ENCODE measurements at regions not wholly inside any gene's neighbourhood (a gene's known extent, or its start where the extent isn't known, plus 50 kb on each side); places are given as distances from the start of the nearest gene placed in this dataset.

DNA sequence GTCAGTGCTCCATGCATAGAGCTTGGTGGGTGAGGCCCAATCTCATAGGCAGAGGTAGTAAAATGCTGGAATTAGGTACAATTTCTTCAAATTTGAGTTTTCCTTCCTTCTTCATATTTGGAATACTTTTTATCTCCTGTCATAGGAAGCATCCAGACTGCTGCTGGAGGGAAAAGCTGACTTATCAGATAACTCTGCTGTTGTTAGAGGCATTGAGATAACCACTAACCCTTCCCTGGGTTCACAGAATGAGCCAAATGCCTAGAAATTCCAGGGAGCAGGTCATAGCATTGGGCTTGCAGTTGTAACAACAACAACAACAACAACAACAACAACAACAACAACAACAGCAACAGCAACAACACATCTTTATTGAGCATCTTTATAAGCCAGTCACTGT is 332.7 kb downstream of the PDCD6IP start:
- H3K27me3 Mint-ChIP-seq (ENCODE audit: low read depth), result no peaks in the 10 kb centered on the region
- no peak overlapping the region for H3K4me3 Mint-ChIP-seq (ENCODE audit: unreplicated experiment)
- no peak for DNase-seq (ENCODE audit: low spot score)

DNA sequence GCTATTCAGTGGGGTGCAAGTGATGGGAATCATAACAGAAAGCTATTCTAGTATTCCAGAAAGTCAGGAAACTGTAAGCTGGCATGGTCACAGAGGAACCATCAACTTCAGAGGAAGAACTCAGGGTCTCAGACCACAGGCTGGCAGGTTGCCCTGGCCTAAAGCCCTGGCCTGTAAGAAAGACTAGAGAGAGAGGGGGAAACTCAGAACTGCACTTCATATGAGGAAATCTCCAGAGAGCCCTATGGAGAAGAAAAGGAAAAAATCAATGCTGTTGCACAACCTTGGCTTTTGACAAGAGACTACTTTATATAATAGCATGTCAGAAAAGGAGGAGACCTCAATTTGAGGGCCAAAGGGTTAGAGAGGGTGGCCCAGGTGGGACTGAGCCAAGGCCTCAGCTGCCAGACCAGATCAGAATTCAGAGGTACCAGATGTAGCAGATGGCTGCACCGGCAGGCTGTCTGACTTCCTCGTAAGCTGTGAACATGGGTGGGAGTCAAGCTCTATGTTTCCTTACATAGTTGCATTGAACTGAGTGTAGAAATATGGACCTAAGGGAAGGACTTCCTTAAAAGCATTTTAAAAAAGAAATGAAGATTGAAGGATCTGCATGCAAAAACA is 333.8 kb downstream of the PDCD6IP start:
- no peak overlapping the region for H3K4me3 Mint-ChIP-seq (ENCODE audit: unreplicated experiment)
- H3K9me3 Mint-ChIP-seq (ENCODE audit: low read depth), result peaks cover 28% of the 10 kb centered on the region
- H3K36me3 Mint-ChIP-seq (ENCODE audit: low read depth), result peaks cover 14% of the 10 kb centered on the region
- TF ChIP-seq, protein P1, sequence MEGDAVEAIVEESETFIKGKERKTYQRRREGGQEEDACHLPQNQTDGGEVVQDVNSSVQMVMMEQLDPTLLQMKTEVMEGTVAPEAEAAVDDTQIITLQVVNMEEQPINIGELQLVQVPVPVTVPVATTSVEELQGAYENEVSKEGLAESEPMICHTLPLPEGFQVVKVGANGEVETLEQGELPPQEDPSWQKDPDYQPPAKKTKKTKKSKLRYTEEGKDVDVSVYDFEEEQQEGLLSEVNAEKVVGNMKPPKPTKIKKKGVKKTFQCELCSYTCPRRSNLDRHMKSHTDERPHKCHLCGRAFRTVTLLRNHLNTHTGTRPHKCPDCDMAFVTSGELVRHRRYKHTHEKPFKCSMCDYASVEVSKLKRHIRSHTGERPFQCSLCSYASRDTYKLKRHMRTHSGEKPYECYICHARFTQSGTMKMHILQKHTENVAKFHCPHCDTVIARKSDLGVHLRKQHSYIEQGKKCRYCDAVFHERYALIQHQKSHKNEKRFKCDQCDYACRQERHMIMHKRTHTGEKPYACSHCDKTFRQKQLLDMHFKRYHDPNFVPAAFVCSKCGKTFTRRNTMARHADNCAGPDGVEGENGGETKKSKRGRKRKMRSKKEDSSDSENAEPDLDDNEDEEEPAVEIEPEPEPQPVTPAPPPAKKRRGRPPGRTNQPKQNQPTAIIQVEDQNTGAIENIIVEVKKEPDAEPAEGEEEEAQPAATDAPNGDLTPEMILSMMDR (IDR thresholded peaks at IDR 0.05), result no peak
- no peaks in the 10 kb centered on the region for H3K27me3 Mint-ChIP-seq (ENCODE audit: low read depth)
- no peak overlapping the region for H3K27ac Mint-ChIP-seq (ENCODE audit: unreplicated experiment)
- peaks cover 24% of the 10 kb centered on the region for H3K4me1 Mint-ChIP-seq (ENCODE audit: low read depth)
- DNase-seq (ENCODE audit: low spot score), result no peak

More for the DNA sequence above, 332.7 kb downstream of the PDCD6IP start:
- Mint-ChIP-seq H3K9me3 (ENCODE audit: low read depth) (peaks cover 21% of the 10 kb centered on the region), H3K4me1 (ENCODE audit: low read depth) (peaks cover 24% of the 10 kb centered on the region), H3K36me3 (ENCODE audit: low read depth) (peaks cover 16% of the 10 kb centered on the region), H3K27ac (ENCODE audit: unreplicated experiment) (no peak overlapping the region)
- TF ChIP-seq, protein P1 (IDR thresholded peaks at IDR 0.05), result no peak

DNA sequence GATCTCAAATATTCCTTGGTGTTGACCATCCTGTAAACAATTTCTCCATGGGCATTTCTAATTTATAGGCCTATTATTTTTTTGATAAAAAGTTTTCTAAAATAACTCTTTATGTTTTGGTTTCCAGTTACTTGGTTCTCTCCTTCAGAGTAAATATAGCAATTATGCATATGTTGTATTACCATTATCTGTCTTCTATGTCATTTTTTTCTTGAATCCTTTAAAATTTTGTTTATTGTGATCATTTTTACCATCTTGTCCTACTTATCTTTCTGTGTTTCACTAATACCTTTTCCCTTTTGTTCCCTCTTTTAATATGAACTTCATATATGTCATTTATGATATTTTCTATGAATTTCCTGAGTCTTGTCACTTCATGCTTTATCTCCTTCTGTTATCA is 341.1 kb downstream of the PDCD6IP start:
- Mint-ChIP-seq H3K9me3 (ENCODE audit: low read depth) (peaks cover 41% of the 10 kb centered on the region), H3K36me3 (ENCODE audit: low read depth) (peaks cover 25% of the 10 kb centered on the region), H3K27me3 (ENCODE audit: low read depth) (no peaks in the 10 kb centered on the region), H3K4me1 (ENCODE audit: low read depth) (no peaks in the 10 kb centered on the region), H3K4me3 (ENCODE audit: unreplicated experiment) (no peak overlapping the region), H3K27ac (ENCODE audit: unreplicated experiment) (no peak overlapping the region)
- DNase-seq (ENCODE audit: low spot score), result no peak
- TF ChIP-seq, protein P1 (IDR thresholded peaks at IDR 0.05), result no peak

DNA sequence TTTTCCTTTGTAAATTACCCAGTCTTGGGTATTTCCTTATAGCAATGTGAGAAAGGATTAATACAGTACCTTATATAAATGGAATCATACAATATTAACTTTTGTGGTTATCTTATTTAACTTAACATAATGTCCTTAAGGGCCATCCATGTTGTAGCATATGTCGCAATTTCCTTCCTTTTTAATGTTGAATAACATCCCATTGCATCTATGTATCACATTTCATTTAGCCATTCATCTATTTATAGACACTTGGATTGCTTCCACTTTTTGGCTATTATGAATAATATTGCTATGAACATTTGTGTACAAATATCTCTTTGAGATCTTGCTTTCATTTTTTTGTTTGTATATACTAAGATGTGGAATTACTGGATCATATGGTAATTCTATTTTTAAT is 342.2 kb downstream of the PDCD6IP start:
- H3K27ac Mint-ChIP-seq (ENCODE audit: unreplicated experiment), result no peak overlapping the region
- peaks cover 31% of the 10 kb centered on the region for H3K9me3 Mint-ChIP-seq (ENCODE audit: low read depth)
- H3K4me3 Mint-ChIP-seq (ENCODE audit: unreplicated experiment), result no peak overlapping the region
- no peaks in the 10 kb centered on the region for H3K4me1 Mint-ChIP-seq (ENCODE audit: low read depth)
- TF ChIP-seq, protein P1 (IDR thresholded peaks at IDR 0.05), result no peak
- H3K27me3 Mint-ChIP-seq (ENCODE audit: low read depth), result no peaks in the 10 kb centered on the region
- no peak for DNase-seq (ENCODE audit: low spot score)
- peaks cover 18% of the 10 kb centered on the region for H3K36me3 Mint-ChIP-seq (ENCODE audit: low read depth)

DNA sequence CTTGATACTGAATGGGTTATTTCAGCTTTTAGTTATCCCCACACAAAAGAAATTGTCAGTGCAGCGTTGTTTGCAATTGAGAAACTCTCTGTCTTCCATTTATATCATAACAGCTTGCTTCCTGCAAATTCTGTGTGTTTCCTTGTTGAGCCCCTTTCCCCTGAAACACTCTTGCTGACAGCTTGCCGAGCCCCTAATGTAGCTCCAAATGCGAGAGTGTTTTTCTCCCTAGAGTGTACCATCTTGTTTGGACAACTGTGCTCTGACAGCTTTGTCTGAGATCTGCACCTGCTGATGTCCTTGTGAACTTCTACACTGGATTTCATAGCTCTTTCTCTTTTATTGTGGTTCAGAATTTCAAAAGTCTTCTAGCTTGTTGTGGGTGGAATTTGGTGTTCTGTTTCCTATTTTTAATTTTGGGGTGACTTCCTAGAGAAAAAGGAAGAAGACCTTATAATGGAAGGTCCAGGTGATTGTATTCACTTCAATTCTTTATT is 343.5 kb downstream of the PDCD6IP start:
- no peak for DNase-seq (ENCODE audit: low spot score)
- TF ChIP-seq, protein P1 (IDR thresholded peaks at IDR 0.05), result no peak
- Mint-ChIP-seq H3K4me1 (ENCODE audit: low read depth) (no peaks in the 10 kb centered on the region), H3K4me3 (ENCODE audit: unreplicated experiment) (no peak overlapping the region), H3K27ac (ENCODE audit: unreplicated experiment) (no peak overlapping the region), H3K9me3 (ENCODE audit: low read depth) (peaks cover 21% of the 10 kb centered on the region), H3K36me3 (ENCODE audit: low read depth) (peaks cover 15% of the 10 kb centered on the region), H3K27me3 (ENCODE audit: low read depth) (no peaks in the 10 kb centered on the region)
